Spinal cord (tissue), 9 donors: ENCODE measurements at regions not wholly inside any gene's neighbourhood (a gene's known extent, or its start where the extent isn't known, plus 50 kb on each side); places are given as distances from the start of the nearest gene placed in this dataset.

ENCODE experiments used
- DNase-seq, 6 donors: peaks; one replicate each; pipeline versions ENCODE4 v3.0.0 to v3.0.0-alpha.2; 2013 to 2015; ENCODE audit warnings: low spot score in 6 of 6, low read depth in 4 of 6
- H3K27ac ChIP-seq: one replicate; pipeline ENCODE4 v1.5.1; 2013; ENCODE audit warnings: low read depth, low read length, control low read depth
- H3K27me3 ChIP-seq: one replicate; pipeline ENCODE4 v1.6.1; 2013; ENCODE audit warnings: low read length; ENCODE audit not compliant: control insufficient read depth, insufficient read depth
- H3K36me3 ChIP-seq: one replicate; pipeline ENCODE4 v1.6.1; 2013; ENCODE audit warnings: low read length; ENCODE audit not compliant: control insufficient read depth, insufficient read depth
- H3K4me1 ChIP-seq: one replicate; pipeline ENCODE4 v1.6.1; 2013; ENCODE audit warnings: low read length; ENCODE audit not compliant: control insufficient read depth, insufficient read depth
- H3K4me3 ChIP-seq: one replicate; pipeline ENCODE4 v1.5.1; 2013; ENCODE audit warnings: low read depth, low read length, control low read depth
- H3K9me3 ChIP-seq: one replicate; pipeline ENCODE4 v1.6.1; 2013; ENCODE audit warnings: low read length; ENCODE audit not compliant: control insufficient read depth, insufficient read depth
- WGBS: methylation state at CpG from one replicate; pipeline ENCODE4 v1.1.5; 2013; ENCODE audit warnings: missing lambda C conversion rate; ENCODE audit not compliant: insufficient coverage; 5-methylcytosine and 5-hydroxymethylcytosine counted together
- donor health status: healthy.

- no peaks in the 10 kb centered on the region for H3K9me3 ChIP-seq
- no peak overlapping the region for H3K4me3 ChIP-seq
- H3K27me3 ChIP-seq, result no peaks in the 10 kb centered on the region
- no peak overlapping the region for H3K27ac ChIP-seq
- WGBS, result no CpG with 5 or more reads among the region's 2 CpGs
- H3K4me1 ChIP-seq, result no peaks in the 10 kb centered on the region
- DNase-seq, result no peak
- no peaks in the 10 kb centered on the region for H3K36me3 ChIP-seq
Observed at GRCh38 chr11:4197112-4197511, 102.5 kb downstream of the RRM1 start.

DNA sequence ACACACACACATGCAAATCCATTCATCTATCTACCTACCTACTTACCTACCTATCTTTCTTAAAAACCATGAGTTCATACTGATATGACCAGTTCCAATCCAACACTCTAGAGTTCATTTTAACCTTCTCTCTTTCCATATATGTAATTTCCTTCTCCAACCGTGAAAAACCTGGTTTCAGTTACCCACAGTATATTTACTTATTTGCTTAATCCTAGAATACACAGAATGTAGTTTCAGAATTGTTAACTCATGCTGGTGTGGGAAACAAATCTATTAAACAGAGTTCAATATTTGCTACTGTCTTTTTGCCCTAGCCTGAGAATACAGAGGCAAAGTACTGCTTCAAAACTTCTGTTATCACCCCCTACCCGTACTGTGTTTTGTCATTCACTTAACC, 101.3 kb downstream of the RRM1 start:
- DNase-seq, result no peak
- Histone ChIP-seq H3K36me3 (no peaks in the 10 kb centered on the region), H3K9me3 (no peaks in the 10 kb centered on the region), H3K4me3 (no peak overlapping the region), H3K27ac (no peak overlapping the region), H3K4me1 (peaks cover 8% of the 10 kb centered on the region), H3K27me3 (no peaks in the 10 kb centered on the region)
- 100% methylated on average over 1 of the region's 2 CpGs for WGBS

- DNase-seq, result no peak
- Histone ChIP-seq H3K4me1 (peaks cover 16% of the 10 kb centered on the region), H3K4me3 (no peak overlapping the region), H3K27me3 (no peaks in the 10 kb centered on the region), H3K27ac (no peak overlapping the region), H3K9me3 (no peaks in the 10 kb centered on the region), H3K36me3 (no peaks in the 10 kb centered on the region)
- no CpG with 5 or more reads among the region's 1 CpG for WGBS
Observed at GRCh38 chr11:4194889-4195288, 100.3 kb downstream of the RRM1 start.

- Histone ChIP-seq H3K4me3 (no peak overlapping the region), H3K4me1 (peaks cover 22% of the 10 kb centered on the region), H3K9me3 (no peaks in the 10 kb centered on the region), H3K36me3 (no peaks in the 10 kb centered on the region), H3K27me3 (no peaks in the 10 kb centered on the region), H3K27ac (no peak overlapping the region)
- DNase-seq, result peak in 4 of 6 donors; percentile 6 to 83 (median 34)
- WGBS, result 31% methylated on average over 9 of the region's 9 CpGs
Observed at GRCh38 chr11:4191031-4191571, 96.5 kb downstream of the RRM1 start.

- WGBS, result 68% methylated on average over 8 of the region's 8 CpGs
- H3K9me3 ChIP-seq, result no peaks in the 10 kb centered on the region
- no peaks in the 10 kb centered on the region for H3K27me3 ChIP-seq
Observed at GRCh38 chr11:4190519-4190918, 95.9 kb downstream of the RRM1 start.

GRCh38 chr11:4190098-4190497, 95.5 kb downstream of the RRM1 start:
- DNase-seq, result no peak
- Histone ChIP-seq H3K36me3 (no peaks in the 10 kb centered on the region), H3K4me3 (no peak overlapping the region), H3K27me3 (no peaks in the 10 kb centered on the region), H3K27ac (no peak overlapping the region), H3K9me3 (no peaks in the 10 kb centered on the region), H3K4me1 (peaks cover 22% of the 10 kb centered on the region)
- WGBS, result 71% methylated on average over 2 of the region's 2 CpGs

More at GRCh38 chr11:4190519-4190918, 95.9 kb downstream of the RRM1 start:
- no peak for DNase-seq
- Histone ChIP-seq H3K4me1 (peaks cover 22% of the 10 kb centered on the region), H3K27ac (no peak overlapping the region), H3K4me3 (no peak overlapping the region), H3K36me3 (no peaks in the 10 kb centered on the region)
